ENCODE measurements at regions not wholly inside any gene's neighbourhood (a gene's known extent, or its start where the extent isn't known, plus 50 kb on each side); places are given as distances from the start of the nearest gene placed in this dataset.

DNA sequence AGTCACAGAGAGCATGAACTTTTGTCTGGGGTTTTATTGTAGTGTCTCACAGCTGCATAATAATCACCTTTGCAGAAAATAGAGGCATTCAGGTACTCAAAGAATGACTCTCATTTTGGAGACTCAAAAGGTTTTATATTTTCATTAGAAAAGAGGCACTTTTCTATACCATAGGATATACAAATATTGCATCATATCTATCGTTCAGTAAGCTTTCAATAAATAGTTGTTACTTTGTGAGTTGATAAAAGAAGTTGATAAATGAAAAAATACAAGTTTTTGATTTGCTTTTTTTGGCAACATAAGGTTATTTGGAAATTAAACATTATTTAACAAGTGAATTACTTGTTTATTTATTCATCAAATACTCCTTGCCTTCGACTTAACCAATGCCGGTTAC is 279.9 kb downstream of the ARL4A start:
- intact Hi-C loops (cut with DNase I; ENCODE audit: low total_unique reads) = no loop called here
- no peak overlapping the region for H3K4me3 ChIP-seq (ENCODE audit: low read depth, poor library complexity, severe bottlenecking)
- TF ChIP-seq POLR2A (IDR thresholded peaks at IDR 0.05) (no peak), CTCF (IDR thresholded peaks at IDR 0.05) (no peak)
- 81 to 89% methylated on average over 3 of the region's 3 CpGs for WGBS, 2 donors
- no peak for DNase-seq (ENCODE audit: low spot score in 2 of 2)

- TF ChIP-seq POLR2A (IDR thresholded peaks at IDR 0.05) = no peak
- TF ChIP-seq CTCF (IDR thresholded peaks at IDR 0.05) = no peak
- H3K4me3 ChIP-seq (ENCODE audit: low read depth, poor library complexity, severe bottlenecking) = no peak overlapping the region
- no peak for DNase-seq (ENCODE audit: low spot score in 2 of 2)
- 89% methylated on average over 4 of the region's 4 CpGs for WGBS, 2 donors
- intact Hi-C loops (cut with DNase I; ENCODE audit: low total_unique reads) = no loop called here
Observed at GRCh38 chr7:12968836-12969422, 281.5 kb downstream of the ARL4A start.

DNA sequence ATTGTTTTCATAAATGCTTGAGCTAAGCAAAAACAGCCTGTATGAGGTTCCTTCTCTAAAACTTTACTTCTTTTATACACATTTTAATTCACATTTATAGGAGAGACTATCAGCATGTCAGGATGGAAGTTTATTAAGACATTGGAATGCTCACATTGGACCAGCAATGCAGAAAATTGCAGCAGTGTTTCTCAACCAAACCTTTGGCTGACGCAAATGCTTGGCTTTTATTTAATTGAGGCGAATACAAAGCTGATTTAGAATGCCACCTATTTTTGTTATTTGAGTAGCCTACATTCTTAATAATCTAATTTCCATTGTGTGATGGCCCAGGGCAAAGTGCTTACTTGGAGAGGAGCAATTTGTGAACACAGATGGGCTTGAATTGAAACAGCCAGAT is 283.2 kb downstream of the ARL4A start:
- intact Hi-C loops (cut with DNase I; ENCODE audit: low total_unique reads) = loop anchor here (5.0 kb wide), 1 partner anchor 658 kb away; no protein-coding TSS in a partner anchor
- no peak for DNase-seq (ENCODE audit: low spot score in 2 of 2)
- 76% methylated on average over 2 of the region's 2 CpGs for WGBS, 2 donors
- TF ChIP-seq POLR2A (IDR thresholded peaks at IDR 0.05) (no peak), CTCF (IDR thresholded peaks at IDR 0.05) (no peak)
- no peak overlapping the region for H3K4me3 ChIP-seq (ENCODE audit: low read depth, poor library complexity, severe bottlenecking)

DNA sequence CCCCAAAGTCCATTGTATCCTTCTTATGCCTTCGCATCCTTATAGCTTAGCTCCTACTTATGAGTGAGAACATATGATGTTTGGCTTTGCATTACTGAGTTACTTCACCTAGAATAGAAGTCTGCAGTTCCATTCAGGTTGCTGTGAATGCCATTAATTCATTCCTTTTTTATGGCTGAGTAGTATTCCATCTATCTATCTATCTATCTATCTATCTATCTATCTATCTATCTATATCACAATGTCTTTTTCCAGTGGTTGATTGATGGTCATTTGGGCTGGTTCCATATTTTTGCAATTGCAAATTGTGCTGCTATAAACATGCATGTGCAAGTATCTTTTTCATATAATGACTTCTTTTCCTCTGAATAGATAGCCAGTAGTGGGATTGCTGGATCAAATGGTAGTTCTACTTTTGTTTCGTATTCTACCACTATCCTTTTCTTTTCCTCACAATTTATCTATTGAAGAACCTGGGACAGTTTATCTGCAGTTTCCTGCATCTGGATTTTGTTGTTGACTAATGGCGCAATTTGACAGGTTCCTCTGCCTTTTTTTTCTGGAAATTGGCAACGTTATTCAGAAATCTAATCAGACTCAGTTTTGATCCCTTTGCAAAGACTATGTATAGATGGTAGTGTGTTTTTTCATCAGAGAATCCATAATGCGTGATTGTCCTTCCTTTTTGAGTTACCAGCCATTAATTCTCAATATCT is 287.2 kb downstream of the ARL4A start:
- no peak for TF ChIP-seq CTCF (IDR thresholded peaks at IDR 0.05)
- no peak for TF ChIP-seq POLR2A (IDR thresholded peaks at IDR 0.05)
- no peak overlapping the region for H3K4me3 ChIP-seq (ENCODE audit: low read depth, poor library complexity, severe bottlenecking)
- WGBS, 2 donors = 81 to 87% methylated on average over 5 of the region's 5 CpGs

GRCh38 chr7:12975412-12975811 is 288.0 kb downstream of the ARL4A start:
- DNase-seq (ENCODE audit: low spot score in 2 of 2) = no peak
- intact Hi-C loops (cut with DNase I; ENCODE audit: low total_unique reads) = no loop called here
- H3K4me3 ChIP-seq (ENCODE audit: low read depth, poor library complexity, severe bottlenecking) = no peak overlapping the region
- TF ChIP-seq CTCF (IDR thresholded peaks at IDR 0.05) = no peak
- TF ChIP-seq POLR2A (IDR thresholded peaks at IDR 0.05) = no peak

More for the DNA sequence above, 287.2 kb downstream of the ARL4A start:
- intact Hi-C loops (cut with DNase I; ENCODE audit: low total_unique reads) = loop anchor here (5.0 kb wide), 1 partner anchor 662 kb away; no protein-coding TSS in a partner anchor
- no peak for DNase-seq (ENCODE audit: low spot score in 2 of 2)
